ENCODE measurements at regions not wholly inside any gene's neighbourhood (a gene's known extent, or its start where the extent isn't known, plus 50 kb on each side); places are given as distances from the start of the nearest gene placed in this dataset.

DNA sequence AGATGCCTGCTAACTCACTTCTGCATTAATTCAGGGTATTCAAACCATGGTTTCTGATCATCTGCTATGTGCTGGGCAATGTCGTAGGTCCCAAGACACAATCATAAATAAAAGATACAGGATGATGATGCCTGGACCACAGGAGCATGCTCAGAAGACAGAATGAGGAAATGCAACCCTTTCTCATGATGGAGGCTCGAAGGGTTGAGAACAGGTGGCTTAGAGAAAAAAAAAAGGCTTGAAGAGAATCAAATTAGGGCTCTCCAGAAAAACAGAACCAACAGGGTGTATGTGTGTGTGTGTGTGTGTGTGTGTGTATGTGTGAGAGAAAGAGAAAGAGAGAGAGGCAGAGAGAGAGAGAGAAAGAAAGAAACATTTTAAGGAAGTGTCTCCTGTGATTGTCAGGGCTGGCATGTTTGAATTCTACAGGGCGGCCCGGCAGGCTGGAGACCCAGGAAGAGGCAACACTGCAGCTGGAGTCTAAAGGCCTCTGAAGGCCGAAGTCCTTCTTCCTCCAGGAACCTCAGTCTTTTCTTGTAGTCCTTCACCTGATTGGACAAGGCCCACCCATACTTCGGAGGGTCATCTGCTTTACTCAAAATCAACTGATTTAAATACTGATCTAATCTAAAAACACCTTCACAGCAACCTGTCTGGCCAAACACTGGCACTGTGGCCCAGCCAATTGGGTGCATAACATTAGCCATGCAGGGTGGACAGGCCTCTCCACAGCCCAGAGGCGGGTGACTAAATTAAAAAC, 143.8 kb downstream of the ERMARD start:
- DNase-seq (ENCODE audit: low read depth): no peak
- no peak overlapping the region for H3K4me3 ChIP-seq (replicated peaks; ENCODE audit: low read depth, low read length)
- TF ChIP-seq CTCF (IDR thresholded peaks at IDR 0.05; ENCODE audit: low read length, missing control alignments): no peak

GRCh38 chr6:169894377-169894960, 143.0 kb downstream of the ERMARD start:
- H3K4me3 ChIP-seq (replicated peaks; ENCODE audit: low read depth, low read length): no peak overlapping the region
- TF ChIP-seq CTCF (IDR thresholded peaks at IDR 0.05; ENCODE audit: low read length, missing control alignments): no peak
- DNase-seq (ENCODE audit: low read depth): no peak

DNA sequence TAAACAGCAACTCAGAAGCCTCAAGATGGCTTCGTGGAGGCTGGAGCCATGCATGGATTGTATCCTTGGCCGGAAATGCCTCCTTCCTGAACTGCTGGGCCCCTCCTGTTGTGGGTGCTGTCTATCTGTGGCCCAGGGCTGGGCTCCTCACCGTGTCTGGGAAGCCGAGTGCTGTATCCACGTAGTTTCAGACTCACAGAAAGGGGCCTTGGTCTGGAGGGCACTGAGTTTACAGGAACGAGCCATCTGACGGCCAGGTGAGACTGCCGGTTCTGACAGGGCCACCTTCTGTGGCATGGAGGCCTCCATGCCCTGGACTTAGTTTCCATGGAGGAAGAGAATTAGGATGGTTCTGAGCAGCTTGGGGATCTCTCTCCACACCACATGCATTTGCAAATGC, 142.2 kb downstream of the ERMARD start:
- no peak overlapping the region for H3K4me3 ChIP-seq (replicated peaks; ENCODE audit: low read depth, low read length)
- TF ChIP-seq CTCF (IDR thresholded peaks at IDR 0.05; ENCODE audit: low read length, missing control alignments): no peak
- no peak for DNase-seq (ENCODE audit: low read depth)

DNA sequence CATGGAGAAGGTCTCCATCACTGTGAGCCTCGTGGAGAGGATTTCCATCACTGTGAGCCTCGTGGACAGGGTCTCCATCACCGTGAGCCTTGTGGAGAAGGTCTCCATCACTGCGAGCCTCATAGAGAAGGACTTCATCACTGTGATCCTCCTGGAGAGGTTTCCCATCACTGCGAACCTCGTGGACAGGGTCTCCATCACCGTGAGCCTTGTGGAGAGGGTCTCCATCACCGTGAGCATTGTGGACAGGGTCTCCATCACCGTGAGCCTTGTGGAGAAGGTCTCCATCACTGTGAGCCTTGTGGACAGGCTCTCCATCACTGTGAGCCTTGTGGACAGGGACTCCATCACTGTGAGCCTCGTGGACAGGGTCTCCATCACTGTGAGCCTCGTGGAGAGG, 140.4 kb downstream of the ERMARD start:
- H3K4me3 ChIP-seq (replicated peaks; ENCODE audit: low read depth, low read length): no peak overlapping the region
- no peak for DNase-seq (ENCODE audit: low read depth)
- no peak for TF ChIP-seq CTCF (IDR thresholded peaks at IDR 0.05; ENCODE audit: low read length, missing control alignments)

DNA sequence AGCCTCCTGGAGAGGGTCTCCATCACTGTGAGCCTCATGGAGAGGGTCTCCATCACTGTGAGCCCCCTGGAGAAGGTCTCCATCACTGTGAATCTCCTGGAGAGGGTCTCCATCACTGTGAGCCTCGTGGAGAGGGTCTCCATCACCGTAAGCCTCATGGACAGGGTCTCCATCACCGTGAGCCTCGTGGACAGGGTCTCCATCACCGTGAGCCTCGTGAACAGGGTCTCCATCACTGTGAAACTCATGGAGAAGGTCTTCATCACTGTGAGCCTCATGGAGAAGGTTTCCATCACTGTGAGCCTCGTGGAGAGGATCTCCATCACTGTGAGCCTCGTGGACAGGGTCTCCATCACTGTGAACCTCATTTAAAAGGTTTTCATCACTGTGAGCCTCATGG, 140.0 kb downstream of the ERMARD start:
- no peak for DNase-seq (ENCODE audit: low read depth)
- TF ChIP-seq CTCF (IDR thresholded peaks at IDR 0.05; ENCODE audit: low read length, missing control alignments): no peak
- H3K4me3 ChIP-seq (replicated peaks; ENCODE audit: low read depth, low read length): no peak overlapping the region

DNA sequence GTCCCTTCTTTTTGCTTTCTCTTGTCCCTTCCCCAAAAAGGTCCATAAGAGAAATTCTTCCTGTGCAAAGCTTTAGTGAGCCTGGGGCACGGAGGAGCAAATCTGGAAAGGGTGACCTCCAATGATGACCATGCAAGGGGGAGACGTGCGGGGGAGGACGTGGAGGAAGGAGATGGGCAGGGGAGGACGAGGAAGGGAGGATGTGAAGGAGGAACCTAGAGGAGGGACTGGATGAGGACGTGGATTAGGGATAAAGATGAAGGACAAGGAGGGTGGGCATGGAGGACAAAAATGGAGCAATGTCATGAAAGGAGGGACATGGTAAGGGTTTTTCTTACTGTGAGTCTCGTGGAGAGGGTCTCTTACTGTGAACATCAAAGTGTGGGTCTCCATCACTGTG, 139.5 kb downstream of the ERMARD start:
- H3K4me3 ChIP-seq (replicated peaks; ENCODE audit: low read depth, low read length): no peak overlapping the region
- TF ChIP-seq CTCF (IDR thresholded peaks at IDR 0.05; ENCODE audit: low read length, missing control alignments): no peak
- DNase-seq (ENCODE audit: low read depth): no peak

DNA sequence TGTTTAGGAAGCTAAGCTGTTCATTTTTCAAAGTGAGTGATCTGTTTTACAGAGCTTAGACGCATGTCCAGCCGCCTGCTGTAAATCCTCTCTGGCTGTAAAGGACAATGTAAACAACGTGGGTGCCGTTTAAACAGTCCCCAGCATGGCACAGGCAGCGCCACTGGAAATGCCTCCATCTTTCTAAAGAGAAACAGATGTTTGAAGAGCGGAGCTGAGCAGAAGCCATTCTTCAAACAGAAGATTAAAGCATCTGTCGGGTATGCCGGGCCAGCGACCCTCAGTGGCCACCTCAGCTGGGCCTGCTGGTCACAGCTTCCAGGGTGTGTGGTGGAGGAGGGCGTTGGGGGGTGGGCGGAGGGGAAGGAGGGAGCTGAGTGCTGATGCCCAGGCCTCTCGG, 138.6 kb downstream of the ERMARD start:
- no peak for TF ChIP-seq CTCF (IDR thresholded peaks at IDR 0.05; ENCODE audit: low read length, missing control alignments)
- no peak for DNase-seq (ENCODE audit: low read depth)
- no peak overlapping the region for H3K4me3 ChIP-seq (replicated peaks; ENCODE audit: low read depth, low read length)

All from fibroblast of pulmonary artery (primary cell).